Spleen (tissue), 11 donors: ENCODE measurements at regions not wholly inside any gene's neighbourhood (a gene's known extent, or its start where the extent isn't known, plus 50 kb on each side); places are given as distances from the start of the nearest gene placed in this dataset.
"Not testable (repeated sequence)": the region's sequence is repeated elsewhere in the genome, so short reads cannot be mapped to it uniquely, and the experiment has no call there.

ENCODE experiments used
- DNase-seq: peaks from one replicate; pipeline ENCODE4 v3.0.0-alpha.2; 2020
- H3K27ac ChIP-seq, 8 donors: fragments of 200-600 bp; sonication (generic) in 7 of 8; 1 replicate in 4 of 8; 2 replicates in 4 of 8; pipeline versions ENCODE4 v1.5.0 to v1.8.0; 2016 to 2021; ENCODE audit warnings: inconsistent platforms in 4 of 8, mild to moderate bottlenecking in 4 of 8, moderate library complexity in 1 of 8
- H3K27me3 ChIP-seq, 7 donors: fragments of 200-600 bp; sonication (generic) in 6 of 7; replicated peaks in 1 of 7; 1 replicate in 4 of 7; 2 replicates in 3 of 7; pipeline versions ENCODE4 v1.5.0 to v1.8.0; 2016 to 2021; ENCODE audit warnings: inconsistent platforms in 3 of 7, mild to moderate bottlenecking in 1 of 7
- H3K36me3 ChIP-seq, 6 donors: fragments of 200-600 bp; sonication (generic) in 5 of 6; 1 replicate in 4 of 6; 2 replicates in 2 of 6; pipeline versions ENCODE4 v1.5.0 to v1.8.0; 2016 to 2021; ENCODE audit warnings: inconsistent platforms in 2 of 6
- H3K4me1 ChIP-seq, 6 donors: fragments of 200-600 bp; sonication (generic) in 5 of 6; 1 replicate in 3 of 6; 2 replicates in 3 of 6; pipeline versions ENCODE4 v1.5.0 to v1.8.0; 2016 to 2021; ENCODE audit warnings: inconsistent platforms in 3 of 6
- H3K4me3 ChIP-seq, 8 donors: fragments of 200-600 bp; sonication (generic) in 7 of 8; 1 replicate in 4 of 8; 2 replicates in 4 of 8; pipeline versions ENCODE4 v1.5.0 to v1.8.0; 2016 to 2021; ENCODE audit warnings: inconsistent platforms in 4 of 8, mild to moderate bottlenecking in 4 of 8, moderate library complexity in 2 of 8
- H3K9me3 ChIP-seq, 8 donors: fragments of 200-600 bp; sonication (generic) in 7 of 8; 1 replicate in 4 of 8; 2 replicates in 4 of 8; pipeline versions ENCODE4 v1.5.0 to v1.8.0; 2016 to 2021; ENCODE audit warnings: inconsistent platforms in 4 of 8
- CTCF ChIP-seq, 11 experiments: fragments of 200-600 bp in 7 of 11; fragments of 450-650 bp in 4 of 11; sonication (generic) in 4 of 11; IDR thresholded peaks in 8 of 11; conservative IDR thresholded peaks in 3 of 11; 1 replicate in 7 of 11; 2 replicates in 4 of 11; pipeline versions ENCODE4 v1.4.0 to v1.8.0; 2016 to 2021; ENCODE audit warnings: antibody characterized with exemption in 11 of 11, inconsistent platforms in 4 of 11, mild to moderate bottlenecking in 1 of 11
- POLR2A ChIP-seq, 3 donors: fragments of 450-650 bp; IDR thresholded peaks; one replicate each; pipeline ENCODE4 v1.5.1; 2017; ENCODE audit warnings: antibody characterized with exemption in 3 of 3, mild to moderate bottlenecking in 1 of 3
- POLR2AphosphoS5 ChIP-seq, 3 donors: sonication (generic); formaldehyde crosslinking; IDR thresholded peaks; one replicate each; pipeline ENCODE4 v1.5.1; 2017; ENCODE audit warnings: antibody characterized with exemption in 3 of 3
- WGBS, 5 donors: extraction: QIAGEN DNeasy Blood & Tissue Kit in 3 of 5; methylation state at CpG; one replicate each; pipeline versions ENCODE4 v1.1.5 to v1.1.7; 2013 to 2018; 5-methylcytosine and 5-hydroxymethylcytosine counted together
- intact Hi-C: fragments of 100-400 bp; cut with DNase I; formaldehyde crosslinking; loops from one replicate; pipeline ENCODE4 v1.15.0; 2023; ENCODE audit warnings: low total_unique reads
- donor health status: healthy with polysubstance abuse.
- donor health status: DM: no; HTN: no; CAD: no; lungs with moderate emphysema.
- donor health status: DM: no; HTN: no; CAD: no.
- donor health status: Bipolar disorder and iron deficiency.
- donor health status: healthy.
- donor health status: DM: no; HTN: no; CAD: no.
- donor health status: DM: yes; HTN: yes; CAD: no.

GRCh38 chr11:80930038-80930437, 1489.2 kb upstream of the TENM4 start:
- intact Hi-C loops = loop anchor here (10.0 kb wide), 1 partner anchor 55 kb away; no protein-coding TSS in a partner anchor
- H3K4me3 ChIP-seq = no peak overlapping the region
- no peaks in the 10 kb centered on the region for H3K4me1 ChIP-seq
- no peak for DNase-seq
- H3K27ac ChIP-seq = no peak overlapping the region
- no peaks in the 10 kb centered on the region for H3K36me3 ChIP-seq
- TF ChIP-seq CTCF (IDR thresholded peaks at IDR 0.05 in 8 of 11, conservative IDR thresholded peaks at IDR 0.05 in 3 of 11) = no peak
- no peak for TF ChIP-seq POLR2A (IDR thresholded peaks at IDR 0.05)
- TF ChIP-seq POLR2AphosphoS5 (IDR thresholded peaks at IDR 0.05) = no peak
- 83 to 95% (median 91%) methylated on average over 4 of the region's 4 CpGs for WGBS, 5 donors
- H3K9me3 ChIP-seq = no peaks in the 10 kb centered on the region
- no peaks in the 10 kb centered on the region for H3K27me3 ChIP-seq

- no peaks in the 10 kb centered on the region for H3K9me3 ChIP-seq
- no peaks in the 10 kb centered on the region for H3K36me3 ChIP-seq
- no peaks in the 10 kb centered on the region for H3K27me3 ChIP-seq
- no peaks in the 10 kb centered on the region for H3K4me1 ChIP-seq
- no peak overlapping the region for H3K27ac ChIP-seq
- 90 to 95% (median 93%) methylated on average over 1 of the region's 1 CpG for WGBS, 5 donors
- no peak for TF ChIP-seq POLR2AphosphoS5 (IDR thresholded peaks at IDR 0.05)
- intact Hi-C loops = no loop called here
- H3K4me3 ChIP-seq = no peak overlapping the region
- DNase-seq = no peak
Measured at GRCh38 chr11:80929031-80929805, 1488.4 kb upstream of the TENM4 start.

GRCh38 chr11:80925321-80925720, 1484.5 kb upstream of the TENM4 start:
- no peaks in the 10 kb centered on the region for H3K4me1 ChIP-seq
- no peaks in the 10 kb centered on the region for H3K9me3 ChIP-seq
- DNase-seq = no peak
- H3K27me3 ChIP-seq = no peaks in the 10 kb centered on the region
- WGBS, 5 donors = 79 to 90% (median 84%) methylated on average over 5 of the region's 5 CpGs
- no peak overlapping the region for H3K4me3 ChIP-seq
- no peak overlapping the region for H3K27ac ChIP-seq
- TF ChIP-seq POLR2AphosphoS5 (IDR thresholded peaks at IDR 0.05) = no peak
- intact Hi-C loops = no loop called here
- H3K36me3 ChIP-seq = no peaks in the 10 kb centered on the region

GRCh38 chr11:80921310-80921709, 1480.5 kb upstream of the TENM4 start:
- H3K4me1 ChIP-seq, H3K27me3 ChIP-seq, H3K36me3 ChIP-seq, H3K9me3 ChIP-seq, DNase-seq, H3K27ac ChIP-seq, H3K4me3 ChIP-seq, intact Hi-C loops: not testable (repeated sequence)

GRCh38 chr11:80916173-80916798, 1475.5 kb upstream of the TENM4 start:
- Histone ChIP-seq H3K27ac (no peak overlapping the region), H3K4me1 (no peaks in the 10 kb centered on the region), H3K27me3 (no peaks in the 10 kb centered on the region), H3K4me3 (no peak overlapping the region), H3K36me3 (no peaks in the 10 kb centered on the region), H3K9me3 (no peaks in the 10 kb centered on the region)
- intact Hi-C loops = no loop called here
- DNase-seq = no peak
- no peak for TF ChIP-seq CTCF (IDR thresholded peaks at IDR 0.05 in 8 of 11, conservative IDR thresholded peaks at IDR 0.05 in 3 of 11)
- WGBS, 5 donors = 80 to 94% (median 90%) methylated on average over 1 of the region's 1 CpG
